NCI-H128 (cell line): ENCODE measurements at regions not wholly inside any gene's neighbourhood (a gene's known extent, or its start where the extent isn't known, plus 50 kb on each side); places are given as distances from the start of the nearest gene placed in this dataset.

Experiments
- DNase-seq: peaks from one replicate; lab custom pipeline; 2025; ENCODE audit not compliant: unreplicated experiment; lab: John Stamatoyannopoulos, UW

- DNase-seq, result no peak
Measured at GRCh38 chr18:66150650-66151049, 399.8 kb downstream of the CDH7 start.

- no peak for DNase-seq
Measured at GRCh38 chr18:66143029-66143428, 392.2 kb downstream of the CDH7 start.

- DNase-seq, result no peak
Measured at GRCh38 chr18:66141716-66142115, 390.9 kb downstream of the CDH7 start.

GRCh38 chr18:66138642-66139041 lies 387.8 kb downstream of the CDH7 start:
- no peak for DNase-seq

GRCh38 chr18:66136039-66136438 lies 385.2 kb downstream of the CDH7 start:
- no peak for DNase-seq

- no peak for DNase-seq
Measured at GRCh38 chr18:66129248-66129647, 378.4 kb downstream of the CDH7 start.

GRCh38 chr18:66126266-66126665 lies 375.5 kb downstream of the CDH7 start:
- DNase-seq, result no peak

- DNase-seq, result no peak
Measured at GRCh38 chr18:66124394-66124793, 373.6 kb downstream of the CDH7 start.

- no peak for DNase-seq
Measured at GRCh38 chr18:66119347-66119746, 368.5 kb downstream of the CDH7 start.

- DNase-seq, result no peak
Measured at GRCh38 chr18:66111018-66111417, 360.2 kb downstream of the CDH7 start.

GRCh38 chr18:66110607-66111006 lies 359.8 kb downstream of the CDH7 start:
- DNase-seq, result no peak

- no peak for DNase-seq
Measured at GRCh38 chr18:66109981-66110380, 359.2 kb downstream of the CDH7 start.

GRCh38 chr18:66107546-66107945 lies 356.7 kb downstream of the CDH7 start:
- no peak for DNase-seq

GRCh38 chr18:66105016-66105415 lies 354.2 kb downstream of the CDH7 start:
- no peak for DNase-seq

GRCh38 chr18:66103550-66103949 lies 352.7 kb downstream of the CDH7 start:
- no peak for DNase-seq

- no peak for DNase-seq
Measured at GRCh38 chr18:66083078-66083477, 332.3 kb downstream of the CDH7 start.

- DNase-seq, result no peak
Measured at GRCh38 chr18:66078925-66079800, 328.4 kb downstream of the CDH7 start.

- DNase-seq, result no peak
Measured at GRCh38 chr18:66077066-66077465, 326.3 kb downstream of the CDH7 start.

- DNase-seq, result no peak
Measured at GRCh38 chr18:66066191-66066590, 315.4 kb downstream of the CDH7 start.

GRCh38 chr18:66048406-66048805 lies 297.6 kb downstream of the CDH7 start:
- no peak for DNase-seq

- no peak for DNase-seq
Measured at GRCh38 chr18:66046032-66046602, 295.3 kb downstream of the CDH7 start.

- no peak for DNase-seq
Measured at GRCh38 chr18:66043009-66043408, 292.2 kb downstream of the CDH7 start.

- no peak for DNase-seq
Measured at GRCh38 chr18:66013969-66014368, 263.2 kb downstream of the CDH7 start.
